Suprapubic skin (tissue), 3 donors: ENCODE measurements at regions not wholly inside any gene's neighbourhood (a gene's known extent, or its start where the extent isn't known, plus 50 kb on each side); places are given as distances from the start of the nearest gene placed in this dataset.

Experiments used
- CTCF ChIP-seq, 2 donors: fragments of 200-600 bp in 1 of 2; fragments of 450-650 bp in 1 of 2; sonication (generic) in 1 of 2; IDR thresholded peaks; one replicate each; pipeline ENCODE4 v1.5.1; 2016 to 2019; ENCODE audit warnings: antibody characterized with exemption in 2 of 2, mild to moderate bottlenecking in 1 of 2, moderate library complexity in 1 of 2
- EP300 ChIP-seq: sonication (generic); formaldehyde crosslinking; IDR thresholded peaks from one replicate; pipeline ENCODE4 v1.6.1; 2017; ENCODE audit warnings: antibody characterized with exemption
- POLR2A ChIP-seq, 2 donors: fragments of 450-650 bp; IDR thresholded peaks; one replicate each; pipeline ENCODE4 v1.6.1; 2017; ENCODE audit warnings: antibody characterized with exemption in 2 of 2, mild to moderate bottlenecking in 2 of 2, moderate library complexity in 2 of 2

GRCh38 chr22:48658246-48658645, 1169.4 kb downstream of the BRD1 start:
- no peak for TF ChIP-seq EP300
- no peak for TF ChIP-seq CTCF (IDR thresholded peaks at IDR 0.05)
- no peak for TF ChIP-seq POLR2A (IDR thresholded peaks at IDR 0.05)
